SK-N-SH treated with all-trans-retinoic acid at 6 μM for 48 hours (cell line): ENCODE measurements at regions not wholly inside any gene's neighbourhood (a gene's known extent, or its start where the extent isn't known, plus 50 kb on each side); places are given as distances from the start of the nearest gene placed in this dataset.

Experiments
- ATAC-seq: fragments of 200-7000 bp; cut with Tn5 transposase; 3 replicates; pipeline ENCODE4 v1.9.1; 2020; ENCODE audit warnings: mild to moderate bottlenecking, moderate library complexity
- ARNTL ChIP-seq: fragments of 450-650 bp; formaldehyde crosslinking; IDR thresholded peaks from 2 replicates; pipeline ENCODE4 v1.5.0; 2020; ENCODE audit warnings: low read depth, mild to moderate bottlenecking, moderate library complexity, borderline replicate concordance
- BACH2 ChIP-seq: fragments of 250-450 bp; sonication (Bioruptor Pico); IDR thresholded peaks from 2 replicates; pipeline ENCODE4 v1.9.0; 2021; ENCODE audit warnings: mild to moderate bottlenecking, borderline replicate concordance
- CREB5 ChIP-seq: fragments of 250-450 bp; sonication (Bioruptor Pico); IDR thresholded peaks from 2 replicates; pipeline ENCODE4 v1.5.1; 2020; ENCODE audit warnings: low read depth, mild to moderate bottlenecking, moderate library complexity
- CSDC2 ChIP-seq: fragments of 250-450 bp; sonication (Bioruptor Pico); IDR thresholded peaks from 2 replicates; pipeline ENCODE4 v1.5.0; 2020; ENCODE audit warnings: mild to moderate bottlenecking, moderate library complexity
- CSRNP3 ChIP-seq: fragments of 250-450 bp; sonication (Bioruptor Pico); IDR thresholded peaks from 2 replicates; pipeline ENCODE4 v1.5.1; 2021; ENCODE audit warnings: mild to moderate bottlenecking, moderate library complexity
- ESRRG ChIP-seq: fragments of 250-450 bp; sonication (Bioruptor Pico); IDR thresholded peaks from 2 replicates; pipeline ENCODE4 v1.6.1; 2021; ENCODE audit warnings: mild to moderate bottlenecking
- GLIS3 ChIP-seq: fragments of 250-450 bp; sonication (Bioruptor Pico); IDR thresholded peaks from 2 replicates; pipeline ENCODE4 v1.5.0; 2020; ENCODE audit warnings: mild to moderate bottlenecking, moderate library complexity
- ISL1 ChIP-seq: fragments of 250-450 bp; sonication (Bioruptor Pico); IDR thresholded peaks from 2 replicates; pipeline ENCODE4 v2.1.2; 2022; ENCODE audit warnings: mild to moderate bottlenecking, moderate library complexity
- OSR1 ChIP-seq: fragments of 250-450 bp; sonication (Bioruptor Pico); IDR thresholded peaks from 2 replicates; pipeline ENCODE4 v1.8.0; 2022; ENCODE audit warnings: moderate library complexity, mild to moderate bottlenecking, inconsistent platforms
- RARB ChIP-seq: fragments of 250-450 bp; sonication (Bioruptor Pico); IDR thresholded peaks from 2 replicates; pipeline ENCODE4 v1.8.0; 2021; ENCODE audit warnings: mild to moderate bottlenecking, moderate library complexity
- SNAI2 ChIP-seq: fragments of 250-450 bp; sonication (Bioruptor Pico); IDR thresholded peaks from 2 replicates; pipeline ENCODE4 v1.5.0; 2020; ENCODE audit warnings: mild to moderate bottlenecking, moderate library complexity
- TCF4 ChIP-seq: fragments of 250-450 bp; sonication (Bioruptor Pico); IDR thresholded peaks from 2 replicates; pipeline ENCODE4 v1.8.0; 2021; ENCODE audit warnings: mild to moderate bottlenecking, moderate library complexity, borderline replicate concordance
- TOX ChIP-seq: fragments of 250-450 bp; sonication (Bioruptor Pico); IDR thresholded peaks from 2 replicates; pipeline ENCODE4 v1.8.0; 2021; ENCODE audit warnings: mild to moderate bottlenecking, moderate library complexity, borderline replicate concordance
- TSHZ2 ChIP-seq: fragments of 250-450 bp; sonication (Bioruptor Pico); IDR thresholded peaks from 2 replicates; pipeline ENCODE4 v1.5.0; 2020; ENCODE audit warnings: mild to moderate bottlenecking, moderate library complexity
- ZC3H10 ChIP-seq: fragments of 250-450 bp; sonication (Bioruptor Pico); IDR thresholded peaks from 2 replicates; pipeline ENCODE4 v1.5.1; 2021; ENCODE audit warnings: mild to moderate bottlenecking, moderate library complexity
- ZFP30 ChIP-seq: fragments of 450-650 bp; formaldehyde crosslinking; IDR thresholded peaks from 2 replicates; pipeline ENCODE4 v1.5.0; 2022; ENCODE audit warnings: mild to moderate bottlenecking, moderate library complexity
- ZNF565 ChIP-seq: fragments of 450-650 bp; formaldehyde crosslinking; conservative IDR thresholded peaks from 2 replicates; pipeline ENCODE4 v1.5.0; 2020; ENCODE audit warnings: low read depth, mild to moderate bottlenecking, moderate library complexity
- ZNF70 ChIP-seq: fragments of 450-650 bp; formaldehyde crosslinking; IDR thresholded peaks from 2 replicates; pipeline ENCODE4 v1.5.0; 2020; ENCODE audit warnings: mild to moderate bottlenecking, moderate library complexity
- ZNF8 ChIP-seq: fragments of 450-650 bp; formaldehyde crosslinking; IDR thresholded peaks from 2 replicates; pipeline ENCODE4 v1.5.0; 2020; ENCODE audit warnings: mild to moderate bottlenecking, moderate library complexity
- TF ChIP-seq, protein P1 (sequence below): fragments of 250-450 bp; sonication (Bioruptor Pico); IDR thresholded peaks from 2 replicates; pipeline ENCODE4 v1.8.0; 2021; ENCODE audit warnings: low read depth, mild to moderate bottlenecking, moderate library complexity, borderline replicate concordance
- TF ChIP-seq, protein P2 (sequence below): fragments of 250-450 bp; sonication (Bioruptor Pico); IDR thresholded peaks from 2 replicates; pipeline ENCODE4 v1.8.0; 2020; ENCODE audit warnings: mild to moderate bottlenecking, moderate library complexity, borderline replicate concordance

GRCh38 chr5:2091921-2092320, 209.2 kb upstream of the IRX4 start:
- ATAC-seq = no peak

DNA sequence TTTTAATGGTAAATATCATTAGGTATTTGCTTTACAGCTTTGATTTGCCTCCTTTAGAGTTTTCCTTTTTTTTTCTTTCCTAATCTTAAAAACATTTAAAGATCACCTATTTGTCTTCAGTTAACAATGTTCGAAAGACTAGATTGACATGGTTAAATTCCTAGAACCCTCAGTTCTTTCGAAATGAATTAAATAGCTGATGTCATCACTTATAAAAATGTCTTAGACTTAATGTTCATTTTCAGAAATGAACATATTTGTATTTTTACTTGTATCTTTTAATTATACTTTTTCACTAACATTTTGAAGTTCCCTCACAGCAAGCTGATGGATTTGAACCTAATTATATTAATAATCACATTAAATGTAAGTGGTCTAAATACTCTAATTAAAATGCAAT, 205.3 kb upstream of the IRX4 start:
- ATAC-seq = no peak
- TF ChIP-seq ZNF565 (CRISPR knock-in tag) (no peak), BACH2 (CRISPR knock-in tag) (no peak), OSR1 (CRISPR knock-in tag) (no peak), TOX (no peak), ARNTL (CRISPR knock-in tag) (no peak), RARB (CRISPR knock-in tag) (no peak)

More at GRCh38 chr5:2091921-2092320, 209.2 kb upstream of the IRX4 start:
- TF ChIP-seq, protein P1, sequence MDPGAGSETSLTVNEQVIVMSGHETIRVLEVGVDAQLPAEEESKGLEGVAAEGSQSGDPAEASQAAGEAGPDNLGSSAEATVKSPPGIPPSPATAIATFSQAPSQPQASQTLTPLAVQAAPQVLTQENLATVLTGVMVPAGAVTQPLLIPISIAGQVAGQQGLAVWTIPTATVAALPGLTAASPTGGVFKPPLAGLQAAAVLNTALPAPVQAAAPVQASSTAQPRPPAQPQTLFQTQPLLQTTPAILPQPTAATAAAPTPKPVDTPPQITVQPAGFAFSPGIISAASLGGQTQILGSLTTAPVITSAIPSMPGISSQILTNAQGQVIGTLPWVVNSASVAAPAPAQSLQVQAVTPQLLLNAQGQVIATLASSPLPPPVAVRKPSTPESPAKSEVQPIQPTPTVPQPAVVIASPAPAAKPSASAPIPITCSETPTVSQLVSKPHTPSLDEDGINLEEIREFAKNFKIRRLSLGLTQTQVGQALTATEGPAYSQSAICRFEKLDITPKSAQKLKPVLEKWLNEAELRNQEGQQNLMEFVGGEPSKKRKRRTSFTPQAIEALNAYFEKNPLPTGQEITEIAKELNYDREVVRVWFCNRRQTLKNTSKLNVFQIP (CRISPR knock-in tag) = no peak
- TF ChIP-seq ZNF565 (CRISPR knock-in tag) (no peak), TOX (no peak), GLIS3 (CRISPR knock-in tag) (no peak), TCF4 (CRISPR knock-in tag) (no peak), RARB (CRISPR knock-in tag) (no peak), ZNF8 (CRISPR knock-in tag) (no peak), OSR1 (CRISPR knock-in tag) (no peak), ZFP30 (no peak), CSDC2 (CRISPR knock-in tag) (no peak), ARNTL (CRISPR knock-in tag) (no peak)

DNA sequence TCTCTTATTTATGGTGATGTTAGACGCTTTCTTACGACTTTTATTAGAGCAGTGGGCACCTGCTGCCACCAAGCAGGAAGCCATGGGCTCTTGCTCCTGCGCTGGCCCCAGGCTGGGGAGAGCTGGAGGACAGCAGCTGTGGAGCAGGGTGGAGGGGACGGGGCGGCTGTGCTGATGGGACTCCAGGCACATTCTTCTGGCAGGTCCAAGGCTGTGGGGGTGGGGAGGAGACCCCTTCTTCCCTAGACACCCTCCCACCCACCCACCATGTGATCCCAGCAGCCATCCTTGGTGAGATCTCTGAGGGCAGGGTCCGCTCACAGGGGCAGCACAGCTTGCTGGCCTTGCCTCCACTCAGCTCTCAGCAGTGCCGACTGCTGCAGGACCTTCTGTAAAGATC, 192.6 kb upstream of the IRX4 start:
- ATAC-seq = no peak
- TF ChIP-seq ZC3H10 (CRISPR knock-in tag) = no peak
- no peak for TF ChIP-seq ESRRG (CRISPR knock-in tag)
- TF ChIP-seq CSRNP3 = no peak
- TF ChIP-seq, protein P2, sequence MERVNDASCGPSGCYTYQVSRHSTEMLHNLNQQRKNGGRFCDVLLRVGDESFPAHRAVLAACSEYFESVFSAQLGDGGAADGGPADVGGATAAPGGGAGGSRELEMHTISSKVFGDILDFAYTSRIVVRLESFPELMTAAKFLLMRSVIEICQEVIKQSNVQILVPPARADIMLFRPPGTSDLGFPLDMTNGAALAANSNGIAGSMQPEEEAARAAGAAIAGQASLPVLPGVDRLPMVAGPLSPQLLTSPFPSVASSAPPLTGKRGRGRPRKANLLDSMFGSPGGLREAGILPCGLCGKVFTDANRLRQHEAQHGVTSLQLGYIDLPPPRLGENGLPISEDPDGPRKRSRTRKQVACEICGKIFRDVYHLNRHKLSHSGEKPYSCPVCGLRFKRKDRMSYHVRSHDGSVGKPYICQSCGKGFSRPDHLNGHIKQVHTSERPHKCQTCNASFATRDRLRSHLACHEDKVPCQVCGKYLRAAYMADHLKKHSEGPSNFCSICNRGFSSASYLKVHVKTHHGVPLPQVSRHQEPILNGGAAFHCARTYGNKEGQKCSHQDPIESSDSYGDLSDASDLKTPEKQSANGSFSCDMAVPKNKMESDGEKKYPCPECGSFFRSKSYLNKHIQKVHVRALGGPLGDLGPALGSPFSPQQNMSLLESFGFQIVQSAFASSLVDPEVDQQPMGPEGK (CRISPR knock-in tag) = no peak
- TF ChIP-seq SNAI2 = no peak
- TF ChIP-seq GLIS3 (CRISPR knock-in tag) = no peak
- TF ChIP-seq CREB5 = no peak
- no peak for TF ChIP-seq BACH2 (CRISPR knock-in tag)

DNA sequence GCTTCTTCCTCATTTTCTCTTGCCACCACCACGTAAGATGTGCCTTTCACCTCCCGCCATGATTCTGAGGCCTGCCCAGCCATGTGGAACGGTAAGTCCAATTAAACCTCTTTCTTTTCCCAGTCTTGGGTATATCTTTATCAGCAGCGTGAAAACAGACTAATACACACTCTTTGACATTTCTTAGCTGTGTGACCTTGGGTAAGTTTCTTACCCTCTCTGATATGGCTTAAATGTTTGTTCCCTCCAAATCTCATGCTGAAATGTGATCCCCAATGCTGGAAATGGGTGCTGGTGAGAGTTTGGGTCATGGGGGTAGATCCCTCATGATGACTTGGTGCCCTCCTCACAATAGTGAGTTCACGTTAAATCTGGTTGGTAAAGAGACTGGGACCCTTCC, 188.8 kb upstream of the IRX4 start:
- no peak for ATAC-seq
- TF ChIP-seq ZNF565 (CRISPR knock-in tag) (no peak), CSDC2 (CRISPR knock-in tag) (no peak), ZNF8 (CRISPR knock-in tag) (no peak), ISL1 (CRISPR knock-in tag) (no peak), RARB (CRISPR knock-in tag) (no peak), TSHZ2 (CRISPR knock-in tag) (no peak), BACH2 (CRISPR knock-in tag) (no peak), TCF4 (CRISPR knock-in tag) (no peak), ZFP30 (no peak), ZNF70 (CRISPR knock-in tag) (no peak), ZC3H10 (CRISPR knock-in tag) (no peak), CSRNP3 (no peak), GLIS3 (CRISPR knock-in tag) (no peak)
- TF ChIP-seq, protein P2 (CRISPR knock-in tag) = no peak
- TF ChIP-seq, protein P1 (CRISPR knock-in tag) = no peak
